ENCODE measurements at regions not wholly inside any gene's neighbourhood (a gene's known extent, or its start where the extent isn't known, plus 50 kb on each side); places are given as distances from the start of the nearest gene placed in this dataset.

DNA sequence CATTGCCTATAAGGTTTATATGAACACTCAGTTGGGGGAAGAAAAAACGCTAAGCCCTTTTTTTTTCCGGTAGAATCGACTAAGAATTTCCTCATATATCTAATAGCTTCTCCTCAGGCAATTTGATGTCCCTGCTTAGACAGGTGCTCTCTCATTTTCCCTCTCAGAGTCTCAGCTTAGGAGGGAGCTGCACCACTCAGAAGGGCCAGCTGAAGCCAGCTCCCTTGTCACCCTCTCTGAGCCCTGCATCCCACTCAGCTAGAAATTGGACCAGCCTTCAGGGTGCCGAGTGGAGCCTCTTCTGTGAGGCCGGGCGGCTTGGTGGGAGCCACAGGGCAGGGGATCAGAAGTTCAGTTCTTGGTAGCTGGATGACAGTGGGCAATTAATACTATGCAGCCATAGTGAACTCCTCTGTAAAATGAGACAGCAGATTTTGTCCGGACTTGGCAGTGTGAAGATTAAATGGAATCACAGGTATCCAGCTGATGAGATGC is 368.5 kb downstream of the MAFB start:
- no peak for DNase-seq (ENCODE audit: low read depth in 2 of 2)

DNA sequence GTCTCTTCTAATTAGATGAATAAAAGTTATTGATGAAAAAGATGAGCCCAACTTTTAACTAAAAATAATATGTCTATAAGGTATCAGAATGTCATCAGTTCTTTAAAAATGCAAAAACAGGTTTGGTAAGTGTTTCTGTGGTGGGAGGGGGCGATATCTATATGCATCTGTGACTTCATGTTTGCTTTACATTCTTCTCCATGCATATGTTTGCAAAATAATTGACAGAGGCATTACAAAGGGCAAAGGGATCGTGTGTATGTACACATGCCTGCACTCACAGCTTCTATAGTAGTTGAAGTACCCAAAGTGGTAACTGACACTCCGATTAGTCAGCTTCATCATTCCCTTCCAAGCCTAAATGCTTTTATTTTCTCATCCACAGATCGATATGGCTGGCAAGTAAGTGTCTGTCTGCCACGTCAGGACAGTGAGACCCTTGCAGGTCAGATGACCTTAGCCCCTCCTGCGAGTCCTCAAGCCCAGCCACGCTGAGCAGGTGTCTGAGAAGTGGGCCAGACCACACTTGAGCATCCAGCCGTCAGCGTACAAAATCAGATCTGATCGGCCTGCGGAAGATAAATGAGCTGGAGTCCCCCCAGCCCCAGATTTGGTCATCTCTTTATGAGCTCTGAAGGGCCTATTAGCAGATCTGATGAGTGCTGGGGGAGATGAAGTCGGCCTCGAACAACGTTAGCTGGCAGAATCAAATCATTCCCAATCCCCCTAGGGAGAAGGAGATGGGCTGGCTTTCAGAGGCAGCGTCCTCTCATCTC is 369.1 kb downstream of the MAFB start:
- no peak for DNase-seq (ENCODE audit: low read depth in 2 of 2)

DNA sequence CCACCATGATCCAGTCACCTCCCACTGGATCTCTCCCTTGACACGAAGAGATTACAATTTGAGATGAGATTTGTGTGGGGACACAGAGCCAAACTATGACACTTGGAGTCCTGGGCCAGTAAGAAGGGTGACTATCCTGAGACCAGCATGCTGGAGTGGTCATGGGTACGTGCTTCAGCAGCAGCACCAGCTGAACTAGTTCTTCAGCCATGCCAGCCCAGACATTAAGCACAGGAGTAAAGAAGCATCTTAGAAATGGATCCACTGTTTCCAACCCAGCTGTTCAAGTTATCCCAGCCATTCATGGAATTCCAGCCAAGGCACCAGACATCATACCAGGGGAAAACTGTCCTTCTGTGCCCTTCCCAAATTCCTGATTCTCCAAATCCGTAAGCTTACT is 370.0 kb downstream of the MAFB start:
- DNase-seq (ENCODE audit: low read depth in 2 of 2), result no peak

DNA sequence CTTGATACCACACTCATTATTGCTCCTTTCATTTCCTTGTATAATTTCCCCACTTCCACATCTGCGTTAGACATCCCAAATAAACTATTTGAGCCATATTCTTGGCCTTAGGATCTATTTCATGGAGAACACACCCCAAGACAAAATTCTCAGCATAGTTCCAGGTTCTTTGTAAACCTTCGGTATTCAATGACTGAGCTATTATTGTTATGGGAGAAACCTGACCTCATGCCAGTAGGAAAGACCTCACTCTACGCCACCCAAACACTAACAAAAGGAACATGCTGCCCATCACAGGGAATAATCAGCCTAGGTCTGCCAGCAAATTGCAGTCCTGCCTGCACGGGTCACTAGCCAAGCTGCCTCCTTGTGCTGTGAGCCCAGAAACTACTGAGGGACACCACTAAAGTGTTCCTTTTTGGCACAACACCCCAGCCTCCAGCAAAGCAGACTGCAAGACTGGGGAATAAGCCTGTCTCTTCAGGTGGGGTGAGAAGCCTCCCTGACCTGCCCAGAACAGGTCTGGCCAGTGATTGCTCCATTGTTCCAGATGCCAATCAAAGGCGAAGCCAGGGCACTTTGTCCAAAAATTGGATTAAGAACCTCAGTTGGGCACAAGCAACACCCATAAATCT is 371.8 kb downstream of the MAFB start:
- DNase-seq (ENCODE audit: low read depth in 2 of 2), result no peak

GRCh38 chr20:40314278-40314677 is 374.8 kb downstream of the MAFB start:
- no peak for DNase-seq (ENCODE audit: low read depth in 2 of 2)

DNA sequence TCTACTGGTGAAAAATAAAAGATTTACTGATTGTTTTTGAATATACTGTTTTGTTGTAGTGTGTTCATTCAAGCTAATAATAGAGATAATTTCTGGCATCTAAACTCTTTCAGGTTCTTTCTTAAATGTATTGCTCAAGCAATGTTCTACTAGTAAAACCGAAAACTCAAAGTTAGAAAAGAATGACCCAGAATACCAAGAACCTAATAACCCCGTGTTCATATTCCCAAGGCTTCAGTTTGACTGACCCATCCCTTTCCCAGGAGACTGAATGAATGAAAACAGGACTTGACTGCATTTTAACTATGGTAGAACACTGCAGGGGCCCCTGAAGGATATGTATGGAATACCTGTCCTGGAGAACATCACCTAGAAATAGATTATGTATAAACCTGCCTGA is 375.3 kb downstream of the MAFB start:
- no peak for DNase-seq (ENCODE audit: low read depth in 2 of 2)

GRCh38 chr20:40309731-40310130 is 379.3 kb downstream of the MAFB start:
- no peak for DNase-seq (ENCODE audit: low read depth in 2 of 2)

- DNase-seq (ENCODE audit: low read depth in 2 of 2), result no peak
These were observed 381.0 kb downstream of the MAFB start for GRCh38 chr20:40307997-40308396.

GRCh38 chr20:40307268-40307667 is 381.8 kb downstream of the MAFB start:
- DNase-seq (ENCODE audit: low read depth in 2 of 2), result no peak

DNA sequence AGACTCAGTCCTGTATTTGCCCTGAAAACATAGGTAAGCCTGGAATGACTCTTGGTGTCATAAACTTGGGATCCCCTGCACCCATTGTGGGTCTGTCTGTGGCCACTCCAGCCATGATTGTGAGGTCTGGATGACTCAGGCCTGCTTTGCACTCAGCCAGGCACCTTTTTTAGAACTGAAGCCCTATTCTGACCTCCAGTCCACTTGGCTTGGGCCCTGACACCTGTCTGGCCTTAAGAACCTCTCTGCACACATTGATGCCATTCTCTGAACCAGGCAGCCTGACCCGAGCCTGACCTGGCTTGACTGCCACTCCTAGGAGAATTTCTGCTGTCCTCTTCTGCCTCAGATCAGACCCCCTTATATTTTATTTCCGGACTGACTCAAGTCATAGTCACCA is 383.7 kb downstream of the MAFB start:
- no peak for DNase-seq (ENCODE audit: low read depth in 2 of 2)

DNA sequence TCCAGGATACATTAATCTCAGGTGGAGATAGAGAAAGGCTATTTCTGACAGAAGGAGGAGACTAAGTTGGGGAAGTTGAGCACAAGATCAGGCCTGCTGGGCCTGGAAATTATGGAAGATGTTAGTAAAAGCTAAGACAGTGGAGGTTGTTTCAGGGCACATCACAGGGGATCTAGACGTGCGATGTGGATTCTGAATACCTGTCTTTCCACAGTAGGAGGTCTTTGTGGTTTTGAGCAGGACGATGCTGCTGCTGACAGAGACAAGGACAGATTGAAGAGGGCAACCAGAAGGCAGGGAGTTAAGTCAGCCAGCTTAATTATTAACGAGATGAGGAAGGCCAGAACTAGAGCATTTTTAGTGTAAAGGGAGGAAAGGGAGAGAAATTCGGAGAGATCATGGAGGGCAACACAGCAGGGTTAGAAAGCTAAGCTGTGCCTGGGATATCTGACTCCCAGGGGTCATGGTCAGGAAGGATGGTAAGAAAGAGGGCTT is 384.9 kb downstream of the MAFB start:
- DNase-seq (ENCODE audit: low read depth in 2 of 2), result no peak

- no peak for DNase-seq (ENCODE audit: low read depth in 2 of 2)
These were observed 394.3 kb downstream of the MAFB start for GRCh38 chr20:40294747-40295146.

- DNase-seq (ENCODE audit: low read depth in 2 of 2), result no peak
These were observed 394.9 kb downstream of the MAFB start for GRCh38 chr20:40294175-40294574.

DNA sequence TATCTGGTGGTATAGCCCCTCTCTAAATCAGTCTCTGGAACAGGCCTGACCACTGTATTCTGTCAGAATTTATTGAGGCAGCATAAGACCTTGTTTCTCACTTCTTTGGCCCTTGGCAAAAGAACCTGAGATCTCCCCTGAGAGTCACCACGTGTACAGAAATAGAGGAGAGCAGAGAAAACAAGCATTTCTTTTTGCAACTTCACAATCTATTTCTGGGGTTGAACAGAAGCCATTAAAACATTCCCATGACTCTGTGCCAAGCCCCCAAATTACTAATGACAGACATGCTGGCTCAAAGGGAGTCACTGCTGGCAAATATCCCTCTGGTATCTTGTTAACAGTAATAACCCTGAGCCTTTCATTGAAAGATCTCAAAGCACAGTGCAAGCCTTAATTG is 395.3 kb downstream of the MAFB start:
- DNase-seq (ENCODE audit: low read depth in 2 of 2), result no peak

GRCh38 chr20:40291493-40292135 is 397.4 kb downstream of the MAFB start:
- no peak for DNase-seq (ENCODE audit: low read depth in 2 of 2)

DNA sequence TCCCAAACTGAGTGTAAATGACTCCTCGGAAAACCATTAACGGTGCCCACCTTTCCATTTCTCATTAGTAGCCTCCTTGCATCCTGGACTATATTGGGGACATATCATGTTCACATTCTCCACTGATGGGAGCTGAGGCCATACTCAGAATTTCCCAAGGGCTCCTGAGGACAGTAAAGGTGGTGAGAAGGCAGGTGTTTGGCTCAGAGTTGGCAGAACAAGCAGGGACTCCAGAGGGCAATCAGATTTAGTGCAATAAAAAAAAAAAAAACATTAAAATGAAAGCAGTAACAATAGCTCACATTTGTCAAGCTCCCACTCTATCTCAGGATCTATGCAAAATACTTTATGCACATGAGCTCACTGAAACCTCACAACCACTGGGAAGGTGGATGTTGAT is 401.4 kb downstream of the MAFB start:
- no peak for DNase-seq (ENCODE audit: low read depth in 2 of 2)

DNA sequence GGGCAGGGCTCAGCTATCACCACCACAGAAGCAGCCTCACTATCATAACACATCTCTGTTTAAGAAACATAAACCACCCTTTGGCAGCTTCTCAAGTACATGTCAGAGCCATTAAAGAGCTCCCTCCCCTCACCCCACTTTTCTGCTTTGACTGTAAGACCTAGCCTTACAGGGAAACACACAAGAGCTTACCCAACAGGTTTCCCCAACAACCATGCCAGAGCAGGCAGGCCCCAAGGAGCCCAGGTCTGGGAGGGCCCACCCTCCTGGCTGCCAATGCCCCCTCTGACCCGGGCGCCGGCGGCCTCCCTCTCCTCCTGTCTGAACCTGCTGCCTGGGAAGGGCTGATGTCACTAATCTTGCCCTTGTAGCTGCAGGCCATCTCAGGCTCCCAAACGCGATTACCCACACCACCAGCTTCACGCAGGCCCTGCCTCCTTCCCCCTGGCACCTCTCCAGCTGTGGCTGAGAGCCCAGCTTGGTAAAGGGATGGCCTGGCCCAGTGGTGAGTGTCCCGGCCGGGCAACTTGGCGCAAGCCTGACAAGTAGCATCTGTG is 402.0 kb downstream of the MAFB start:
- DNase-seq (ENCODE audit: low read depth in 2 of 2), result no peak

- DNase-seq (ENCODE audit: low read depth in 2 of 2), result no peak
These were observed 404.4 kb downstream of the MAFB start for GRCh38 chr20:40284611-40285010.

- DNase-seq (ENCODE audit: low read depth in 2 of 2), result no peak
These were observed 405.3 kb downstream of the MAFB start for GRCh38 chr20:40283689-40284088.

DNA sequence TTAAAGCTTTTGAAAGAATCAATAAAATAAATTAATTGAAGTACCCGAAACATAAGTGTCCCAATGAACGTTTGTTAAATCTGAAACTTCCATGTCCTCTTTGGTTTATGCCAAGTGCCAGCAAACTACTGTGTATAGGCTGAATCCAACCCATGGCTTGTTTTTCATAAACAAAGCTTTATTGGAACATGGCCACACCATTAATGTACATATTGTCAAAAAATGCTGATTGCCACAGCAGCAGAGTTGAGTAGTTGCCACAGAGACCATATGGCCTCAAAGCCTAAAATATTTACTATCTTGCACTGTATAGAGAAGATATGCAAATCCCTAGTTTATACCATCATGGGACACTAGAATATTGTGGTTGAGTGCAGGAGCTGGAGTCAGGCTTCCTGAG is 406.1 kb downstream of the MAFB start:
- DNase-seq (ENCODE audit: low read depth in 2 of 2), result no peak

- DNase-seq (ENCODE audit: low read depth in 2 of 2), result no peak
These were observed 406.5 kb downstream of the MAFB start for GRCh38 chr20:40282541-40282940.

- no peak for DNase-seq (ENCODE audit: low read depth in 2 of 2)
These were observed 408.4 kb downstream of the MAFB start for GRCh38 chr20:40280616-40281015.

Data from activated CD4-positive, alpha-beta T cell treated with anti-CD3 and anti-CD28 coated beads for 24 hours (primary cell).